GM13977 (cell line): ENCODE measurements at regions not wholly inside any gene's neighbourhood (a gene's known extent, or its start where the extent isn't known, plus 50 kb on each side); places are given as distances from the start of the nearest gene placed in this dataset.

ENCODE experiments used
- DNase-seq: peaks from one replicate; pipeline ENCODE4 v3.0.0; 2012; ENCODE audit warnings: low spot score
- CTCF ChIP-seq: IDR thresholded peaks from 2 replicates; pipeline ENCODE4 v1.5.1; 2012; ENCODE audit warnings: mild to moderate bottlenecking, control low read depth; ENCODE audit not compliant: insufficient read depth; ENCODE audit errors: extremely low read depth, missing control alignments
- in situ Hi-C: fragments of 300-500 bp; cut with MboI; formaldehyde crosslinking; loops from one replicate; pipeline ENCODE4 v1.12.0; 2022; ENCODE audit warnings: low sequenced_read_pairs, low pct_unique_long_range_greater_than_20kb, mixed read lengths, inconsistent platforms; ENCODE audit not compliant: unreplicated experiment

- in situ Hi-C loops, result no loop called here
- TF ChIP-seq CTCF, result no peak
- no peak for DNase-seq
Observed at GRCh38 chr17:54021418-54021817, 198.7 kb downstream of the KIF2B start.

GRCh38 chr17:54028986-54029580, 206.4 kb downstream of the KIF2B start:
- in situ Hi-C loops, result no loop called here
- TF ChIP-seq CTCF, result no peak
- DNase-seq, result no peak

- no peak for TF ChIP-seq CTCF
- DNase-seq, result no peak
- in situ Hi-C loops, result no loop called here
Observed at GRCh38 chr17:54029986-54030385, 207.3 kb downstream of the KIF2B start.

GRCh38 chr17:54046570-54046969, 223.8 kb downstream of the KIF2B start:
- TF ChIP-seq CTCF, result no peak
- in situ Hi-C loops, result no loop called here
- no peak for DNase-seq

- in situ Hi-C loops, result no loop called here
- no peak for TF ChIP-seq CTCF
Observed at GRCh38 chr17:54063639-54064038, 240.9 kb downstream of the KIF2B start.

GRCh38 chr17:54085020-54085419, 262.3 kb downstream of the KIF2B start:
- in situ Hi-C loops, result no loop called here
- TF ChIP-seq CTCF, result no peak
- DNase-seq, result no peak

More at GRCh38 chr17:54063639-54064038, 240.9 kb downstream of the KIF2B start:
- DNase-seq, result no peak
